GM18861 (cell line): ENCODE measurements at regions not wholly inside any gene's neighbourhood (a gene's known extent, or its start where the extent isn't known, plus 50 kb on each side); places are given as distances from the start of the nearest gene placed in this dataset.

Experiments used
- ATAC-seq: cut with Tn5 transposase; IDR thresholded peaks from one replicate; pipeline ENCODE4 v1.9.1; 2021; ENCODE audit not compliant: unreplicated experiment

- ATAC-seq, result no peak
Observed at GRCh38 chr9:120292606-120293005, 287.4 kb downstream of the CDK5RAP2 start.

- no peak for ATAC-seq
Observed at GRCh38 chr9:120291050-120291449, 288.9 kb downstream of the CDK5RAP2 start.

DNA sequence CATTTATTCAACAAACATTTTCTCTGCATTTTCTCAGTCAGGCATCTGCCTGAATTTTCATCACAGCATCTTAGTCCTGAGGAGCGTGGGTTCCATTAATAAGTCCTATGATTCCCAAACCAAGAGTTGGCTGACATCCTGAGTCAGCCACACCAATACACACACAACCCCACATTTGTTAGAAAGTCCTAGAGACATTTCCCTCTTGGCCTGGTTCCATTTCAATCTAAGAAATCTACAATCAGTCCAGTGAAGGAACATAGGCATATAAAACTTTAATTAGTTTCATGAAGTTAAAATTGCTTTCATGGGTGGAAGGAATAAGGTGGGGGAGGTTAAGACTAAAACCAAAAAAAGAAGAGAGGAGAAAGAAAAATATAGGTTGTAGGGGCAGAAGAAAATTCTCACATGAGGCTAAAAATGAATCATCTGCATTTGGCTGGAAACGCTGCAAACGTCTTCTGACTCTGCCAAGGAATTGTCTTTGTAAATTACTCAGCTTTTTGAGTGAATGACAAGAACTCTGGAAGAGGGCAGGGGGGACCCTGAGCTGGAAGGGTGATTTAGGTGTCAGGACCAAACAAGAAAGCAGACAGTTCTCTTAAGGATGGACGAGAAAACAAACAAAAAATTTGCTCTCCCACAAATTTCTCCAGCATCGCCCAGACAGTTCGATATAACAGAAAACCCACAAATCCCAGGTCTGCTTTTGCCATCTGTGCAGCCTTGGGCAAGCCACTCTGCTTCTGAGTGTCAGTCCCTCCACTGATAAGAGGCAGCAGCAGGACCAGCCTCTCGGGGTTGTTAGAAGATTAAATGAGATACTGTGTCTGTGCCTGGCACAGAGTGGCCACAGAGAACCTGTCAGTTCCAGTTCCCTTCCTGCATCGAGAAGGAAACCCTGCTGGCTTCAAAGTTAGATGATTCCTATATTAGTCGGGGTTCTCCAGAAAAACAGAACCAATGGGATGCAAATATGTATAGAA is 289.7 kb downstream of the CDK5RAP2 start:
- ATAC-seq, result no peak

- no peak for ATAC-seq
Observed at GRCh38 chr9:120289098-120289497, 290.9 kb downstream of the CDK5RAP2 start.

DNA sequence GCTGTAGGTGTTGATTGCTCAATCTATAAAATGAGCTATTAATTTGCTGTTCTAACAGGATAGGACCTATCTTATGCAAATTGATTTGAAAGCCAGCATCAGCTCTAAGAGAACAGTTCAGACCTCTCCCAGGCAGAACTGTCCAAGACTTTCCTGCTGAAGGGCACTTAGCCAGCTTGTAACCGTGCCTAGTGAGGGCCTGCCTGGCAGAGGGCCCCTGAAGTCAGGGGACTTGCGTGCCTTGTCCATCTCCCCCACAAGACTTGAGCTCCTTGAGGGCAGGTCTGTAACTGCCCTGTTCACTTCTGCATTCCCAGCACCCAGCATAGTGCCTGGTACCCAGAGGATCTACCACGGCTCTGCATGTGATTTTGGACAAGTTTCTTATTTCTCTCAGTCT is 293.4 kb downstream of the CDK5RAP2 start:
- ATAC-seq, result no peak

- ATAC-seq, result no peak
Observed at GRCh38 chr9:120284821-120285220, 295.1 kb downstream of the CDK5RAP2 start.

- no peak for ATAC-seq
Observed at GRCh38 chr9:120281665-120282064, 298.3 kb downstream of the CDK5RAP2 start.

GRCh38 chr9:120267929-120268328 is 312.0 kb downstream of the CDK5RAP2 start:
- no peak for ATAC-seq

DNA sequence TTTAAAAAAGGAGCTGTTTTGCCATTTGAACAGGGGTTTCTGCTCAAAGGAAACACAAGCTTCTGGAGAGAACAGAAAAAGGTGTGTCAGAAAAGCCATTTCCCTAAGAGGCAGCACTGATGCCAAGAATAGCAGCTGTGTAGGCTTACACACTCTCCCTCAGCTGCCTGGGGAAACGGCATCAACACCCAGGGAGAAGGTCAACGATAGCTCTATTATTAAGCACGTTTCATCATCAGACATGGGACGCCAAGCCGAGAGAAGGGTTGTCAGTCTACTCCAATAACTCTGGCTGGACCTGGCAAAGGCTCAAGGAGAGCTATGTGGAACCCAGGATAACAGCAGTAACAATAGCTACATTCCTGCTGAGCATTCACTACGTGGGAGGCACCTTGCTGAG is 314.2 kb downstream of the CDK5RAP2 start:
- ATAC-seq, result no peak

GRCh38 chr9:120264528-120264927 is 315.4 kb downstream of the CDK5RAP2 start:
- ATAC-seq, result no peak

- ATAC-seq, result no peak
Observed at GRCh38 chr9:120263836-120264235, 316.1 kb downstream of the CDK5RAP2 start.

DNA sequence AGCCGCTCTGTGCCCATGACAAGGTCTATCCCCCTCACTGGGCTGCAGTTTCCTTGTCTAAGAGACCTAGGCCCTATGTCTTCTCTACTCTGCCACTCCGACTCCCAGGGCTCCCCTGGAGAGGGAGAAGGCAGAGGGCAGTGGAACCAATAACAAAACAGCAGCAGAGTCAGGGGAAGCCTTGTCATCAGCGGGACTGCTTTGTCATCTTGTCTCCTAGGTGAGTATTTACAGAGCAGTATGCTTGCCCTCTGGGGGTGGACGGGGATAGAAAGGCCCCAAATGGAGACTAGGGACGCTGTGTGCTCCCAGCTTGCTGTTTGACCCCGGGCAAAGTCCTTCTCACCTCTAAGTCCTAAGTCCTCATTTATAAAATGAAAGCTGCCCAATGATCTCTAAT is 318.5 kb downstream of the CDK5RAP2 start:
- no peak for ATAC-seq

DNA sequence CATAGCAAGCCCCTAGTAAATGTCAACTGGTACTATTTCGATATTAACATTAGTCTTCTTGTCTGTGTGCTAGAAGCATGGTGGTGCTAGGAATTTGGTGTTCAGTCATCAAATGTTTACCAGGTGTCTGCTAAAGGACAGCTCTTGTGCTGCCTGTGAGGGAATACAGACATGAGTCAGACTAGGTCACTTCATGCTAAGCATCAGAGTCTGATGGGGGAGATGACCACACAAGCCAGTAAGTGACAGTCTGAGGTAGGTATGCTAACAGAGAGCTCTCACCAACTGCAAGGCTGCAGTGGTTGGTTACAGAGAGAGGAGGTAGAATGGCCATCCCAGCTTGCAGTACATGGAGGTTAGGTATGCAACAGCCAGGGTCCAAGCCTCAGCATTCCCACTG is 320.9 kb downstream of the CDK5RAP2 start:
- ATAC-seq, result no peak

GRCh38 chr9:120258096-120258495 is 321.9 kb downstream of the CDK5RAP2 start:
- no peak for ATAC-seq

GRCh38 chr9:120257483-120257882 is 322.5 kb downstream of the CDK5RAP2 start:
- no peak for ATAC-seq

- ATAC-seq, result no peak
Observed at GRCh38 chr9:120256146-120256545, 323.8 kb downstream of the CDK5RAP2 start.

- no peak for ATAC-seq
Observed at GRCh38 chr9:120252248-120252647, 327.7 kb downstream of the CDK5RAP2 start.

DNA sequence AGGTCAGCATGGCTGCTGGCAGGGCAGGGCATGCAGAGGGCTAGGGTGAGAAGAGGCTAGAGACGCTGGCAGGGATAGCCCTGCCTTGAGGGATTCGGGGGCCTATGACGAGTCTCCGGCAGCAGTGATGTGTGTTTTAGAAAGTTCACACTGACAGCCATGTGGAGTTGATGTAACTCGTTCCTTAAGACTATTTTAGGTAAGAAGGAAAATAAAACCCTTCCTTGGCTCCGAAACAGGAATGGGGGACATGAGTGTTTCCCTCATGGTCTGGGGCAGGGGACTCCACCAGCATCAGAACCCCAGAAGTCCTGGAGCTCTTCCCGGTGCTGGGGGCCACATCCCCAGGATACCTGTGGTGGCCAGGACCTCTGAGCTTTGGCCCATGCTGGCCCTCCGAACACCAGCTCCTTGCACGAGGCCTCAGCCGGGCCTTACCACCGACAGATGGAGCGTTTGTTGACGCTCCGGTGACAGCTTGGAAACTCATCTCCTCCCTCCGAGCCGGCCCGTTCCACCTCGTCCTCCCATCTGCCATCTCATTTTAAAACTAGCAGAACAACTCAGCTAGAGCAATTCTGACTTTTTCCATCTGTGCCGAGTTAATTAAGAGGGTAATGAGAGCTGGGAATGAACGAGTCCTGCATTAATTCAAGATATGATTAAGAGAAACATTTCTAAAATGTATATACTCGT is 337.7 kb downstream of the CDK5RAP2 start:
- ATAC-seq, result no peak

DNA sequence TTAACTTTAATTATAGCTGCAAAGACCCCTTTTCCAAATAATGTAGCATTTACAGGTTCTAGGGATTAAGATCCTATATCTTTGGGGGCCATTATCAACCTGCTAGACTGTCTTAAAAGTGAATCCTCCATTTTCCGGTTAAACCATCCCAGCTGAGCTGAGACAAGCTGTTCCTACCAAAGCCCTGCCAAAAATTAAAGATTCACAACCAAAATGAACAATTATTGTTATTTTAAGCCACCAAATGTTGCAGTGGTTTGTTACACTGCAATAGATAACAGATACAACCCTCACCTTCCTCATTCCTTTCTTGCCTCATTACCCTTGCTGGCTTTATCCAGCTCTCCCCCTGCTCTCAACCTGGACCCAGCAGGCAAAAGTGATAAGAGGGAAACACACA is 343.4 kb downstream of the CDK5RAP2 start:
- ATAC-seq, result no peak

- no peak for ATAC-seq
Observed at GRCh38 chr9:120235081-120235480, 344.9 kb downstream of the CDK5RAP2 start.

DNA sequence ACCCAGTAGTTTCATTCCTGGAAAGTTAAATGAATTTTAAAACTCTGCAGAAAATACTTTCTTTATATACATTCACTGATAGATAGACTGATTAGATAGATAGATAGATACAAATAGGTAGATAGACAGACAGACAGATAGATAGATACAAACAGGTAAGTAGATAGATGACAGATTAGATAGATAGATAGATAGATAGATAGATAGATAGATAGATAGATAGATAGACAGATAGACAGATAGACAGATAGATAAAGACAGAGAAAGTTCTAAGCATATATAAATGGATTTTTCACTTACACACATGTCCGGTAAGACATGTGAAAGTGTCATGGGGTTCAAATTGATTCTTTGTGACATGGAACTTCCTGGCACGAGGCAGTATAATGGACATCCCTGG is 349.7 kb downstream of the CDK5RAP2 start:
- no peak for ATAC-seq

GRCh38 chr9:120221844-120222243 is 358.1 kb downstream of the CDK5RAP2 start:
- ATAC-seq, result no peak
